Mucosa of stomach (tissue), 1 donor: ENCODE measurements at regions not wholly inside any gene's neighbourhood (a gene's known extent, or its start where the extent isn't known, plus 50 kb on each side); places are given as distances from the start of the nearest gene placed in this dataset.

ENCODE experiments used
- H3K27me3 ChIP-seq: one replicate; pipeline ENCODE4 v1.7.0; 2013; ENCODE audit warnings: mild to moderate bottlenecking, low read length; ENCODE audit not compliant: control insufficient read depth, insufficient read depth
- H3K36me3 ChIP-seq: one replicate; pipeline ENCODE4 v1.7.0; 2013; ENCODE audit warnings: low read length; ENCODE audit not compliant: control insufficient read depth, insufficient read depth
- H3K4me1 ChIP-seq: one replicate; pipeline ENCODE4 v1.7.0; 2013; ENCODE audit warnings: mild to moderate bottlenecking, low read length; ENCODE audit not compliant: control insufficient read depth, insufficient read depth
- H3K4me3 ChIP-seq: one replicate; pipeline ENCODE4 v1.7.0; 2013; ENCODE audit warnings: low read length
- H3K9ac ChIP-seq: one replicate; pipeline ENCODE4 v1.7.0; 2013; ENCODE audit warnings: mild to moderate bottlenecking, low read length, moderate library complexity
- H3K9me3 ChIP-seq: one replicate; pipeline ENCODE4 v1.7.0; 2013; ENCODE audit warnings: mild to moderate bottlenecking, low read length, moderate library complexity; ENCODE audit not compliant: control insufficient read depth
- donor health status: Pancreatic carcinoma.

DNA sequence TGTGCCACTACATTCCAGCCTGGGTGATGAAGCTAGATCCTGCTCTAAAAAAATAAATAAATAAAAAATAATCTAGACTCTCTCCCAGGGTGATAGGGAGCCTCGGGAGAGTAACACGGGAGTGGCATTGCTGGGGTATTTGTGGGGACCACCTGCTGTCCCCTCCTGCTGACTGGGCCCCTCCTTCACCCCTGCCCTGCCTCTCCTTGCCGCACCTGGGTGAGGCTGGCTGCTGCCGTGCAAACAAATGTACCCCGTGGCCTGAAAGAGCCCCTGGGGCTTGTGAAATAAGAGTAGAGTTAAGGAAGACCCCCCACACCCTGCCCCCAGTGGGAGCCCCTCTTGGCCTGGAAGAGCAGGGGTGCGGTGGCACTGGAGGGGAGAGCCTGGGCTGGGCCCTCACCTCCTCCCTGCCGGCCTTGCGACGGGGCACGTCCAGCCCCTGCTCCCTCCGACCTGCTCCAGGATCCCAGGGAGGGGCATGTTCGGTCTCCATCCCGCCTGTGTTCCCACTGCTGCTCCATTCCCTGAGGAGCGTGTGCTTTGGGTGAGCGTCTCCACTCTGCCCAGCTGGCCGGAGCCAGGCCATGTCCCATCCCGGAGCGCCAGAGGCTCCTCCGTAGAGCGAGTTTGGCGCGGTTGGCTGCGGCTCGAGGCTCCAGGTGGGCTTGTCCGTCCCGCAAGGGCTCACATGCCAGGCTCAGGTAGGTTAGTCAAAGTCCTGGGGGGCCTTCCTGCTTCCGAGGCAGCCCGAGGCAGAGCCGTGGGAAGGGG, 75.0 kb upstream of the RNU6ATAC start:
- H3K9me3 ChIP-seq: no peaks in the 10 kb centered on the region
- H3K36me3 ChIP-seq: no peaks in the 10 kb centered on the region
- H3K4me1 ChIP-seq: peaks cover 3% of the 10 kb centered on the region
- peaks cover 5% of the 10 kb centered on the region for H3K27me3 ChIP-seq
- H3K4me3 ChIP-seq: no peak overlapping the region
- no peak overlapping the region for H3K9ac ChIP-seq

GRCh38 chr9:134239939-134240338, 75.6 kb upstream of the RNU6ATAC start:
- no peak overlapping the region for H3K4me3 ChIP-seq
- no peaks in the 10 kb centered on the region for H3K9me3 ChIP-seq
- peaks cover 3% of the 10 kb centered on the region for H3K4me1 ChIP-seq
- no peaks in the 10 kb centered on the region for H3K36me3 ChIP-seq
- H3K9ac ChIP-seq: no peak overlapping the region
- peaks cover 5% of the 10 kb centered on the region for H3K27me3 ChIP-seq

- no peak overlapping the region for H3K4me3 ChIP-seq
- H3K4me1 ChIP-seq: peaks cover 3% of the 10 kb centered on the region
- H3K9ac ChIP-seq: no peak overlapping the region
- H3K27me3 ChIP-seq: peaks cover 5% of the 10 kb centered on the region
- no peaks in the 10 kb centered on the region for H3K36me3 ChIP-seq
- H3K9me3 ChIP-seq: no peaks in the 10 kb centered on the region
Measured at GRCh38 chr9:134240361-134240760, 76.0 kb upstream of the RNU6ATAC start.

GRCh38 chr9:134242706-134243105, 78.3 kb upstream of the RNU6ATAC start:
- Histone ChIP-seq H3K4me3 (no peak overlapping the region), H3K9me3 (no peaks in the 10 kb centered on the region), H3K27me3 (no peaks in the 10 kb centered on the region), H3K36me3 (no peaks in the 10 kb centered on the region), H3K9ac (no peak overlapping the region), H3K4me1 (peaks cover 3% of the 10 kb centered on the region)

DNA sequence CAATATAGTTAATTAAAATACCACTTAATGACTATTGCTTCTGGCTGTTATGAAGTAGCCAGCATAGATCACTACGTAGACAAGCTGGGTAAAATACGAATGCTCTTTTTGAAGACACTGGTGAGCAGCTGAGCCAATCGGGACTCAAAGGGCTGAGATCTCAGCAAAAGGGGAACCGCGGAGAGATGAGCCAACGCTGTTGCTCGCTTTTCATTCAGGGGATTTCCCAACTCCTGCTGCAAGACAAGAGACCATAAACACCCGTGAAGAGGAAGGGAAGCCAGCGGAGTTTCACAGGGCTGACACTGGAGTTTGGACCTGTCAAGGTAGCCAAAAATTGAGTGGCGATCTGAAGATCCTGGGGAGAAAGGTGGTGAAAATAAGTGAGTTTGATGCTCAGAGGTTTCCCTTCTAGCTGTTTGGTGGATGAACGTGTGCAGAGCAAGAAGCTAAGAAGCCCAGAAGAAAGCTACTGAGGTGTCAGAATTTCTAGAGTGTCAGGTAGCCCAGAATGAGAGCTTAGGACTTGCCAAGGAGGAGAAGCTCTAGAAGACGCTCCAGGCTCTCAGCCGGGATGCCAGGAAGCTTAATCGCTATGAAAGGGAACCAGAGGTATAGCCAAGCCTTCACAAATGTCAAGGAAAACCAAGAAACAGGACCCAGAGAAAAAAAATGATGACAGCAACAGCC, 79.6 kb upstream of the RNU6ATAC start:
- no peaks in the 10 kb centered on the region for H3K9me3 ChIP-seq
- no peak overlapping the region for H3K9ac ChIP-seq
- H3K36me3 ChIP-seq: no peaks in the 10 kb centered on the region
- peaks cover 3% of the 10 kb centered on the region for H3K4me1 ChIP-seq
- H3K4me3 ChIP-seq: no peak overlapping the region
- H3K27me3 ChIP-seq: no peaks in the 10 kb centered on the region

- no peaks in the 10 kb centered on the region for H3K27me3 ChIP-seq
- H3K36me3 ChIP-seq: no peaks in the 10 kb centered on the region
- no peaks in the 10 kb centered on the region for H3K9me3 ChIP-seq
- peaks cover 3% of the 10 kb centered on the region for H3K4me1 ChIP-seq
- H3K4me3 ChIP-seq: no peak overlapping the region
- H3K9ac ChIP-seq: no peak overlapping the region
Measured at GRCh38 chr9:134245179-134245578, 80.8 kb upstream of the RNU6ATAC start.

DNA sequence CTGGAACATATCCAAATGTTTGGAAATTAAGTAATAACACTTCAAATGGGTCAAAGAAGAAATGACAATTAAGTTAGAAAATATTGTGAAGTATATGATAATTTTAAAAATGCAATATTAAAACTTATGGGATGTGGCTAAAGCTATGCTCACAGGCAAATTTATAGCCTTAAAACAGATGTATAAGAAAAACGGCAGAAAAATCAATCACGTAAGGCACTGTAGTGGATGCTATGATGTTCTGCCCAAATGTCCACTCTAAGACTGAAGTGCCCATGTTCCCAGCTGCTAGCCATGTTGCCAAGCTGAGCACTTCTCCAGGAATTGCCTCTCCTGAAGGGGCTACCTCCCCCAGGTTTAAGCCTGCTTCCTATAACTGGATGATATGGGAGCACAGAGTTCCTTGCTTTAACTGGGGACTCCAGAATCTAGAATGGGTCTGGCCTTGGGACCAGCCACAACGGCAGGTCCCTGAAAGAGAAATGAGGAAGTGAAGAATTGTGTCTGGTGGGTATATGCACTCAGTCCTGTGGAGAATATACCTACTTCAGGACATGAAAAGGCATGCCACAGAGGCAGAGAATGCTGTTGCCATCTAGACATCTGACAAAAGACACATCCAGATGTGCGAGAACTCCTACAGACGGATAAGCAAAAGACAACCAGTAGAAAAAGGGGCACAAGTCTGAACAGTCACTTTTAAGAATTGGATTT, 78.2 kb upstream of the RXRA start:
- Histone ChIP-seq H3K9ac (no peak overlapping the region), H3K4me3 (no peak overlapping the region), H3K9me3 (no peaks in the 10 kb centered on the region), H3K36me3 (no peaks in the 10 kb centered on the region), H3K4me1 (peaks cover 3% of the 10 kb centered on the region), H3K27me3 (no peaks in the 10 kb centered on the region)

GRCh38 chr9:134251296-134252069, 74.8 kb upstream of the RXRA start:
- no peaks in the 10 kb centered on the region for H3K36me3 ChIP-seq
- no peaks in the 10 kb centered on the region for H3K27me3 ChIP-seq
- no peak overlapping the region for H3K9ac ChIP-seq
- no peaks in the 10 kb centered on the region for H3K9me3 ChIP-seq
- H3K4me1 ChIP-seq: no peaks in the 10 kb centered on the region
- no peak overlapping the region for H3K4me3 ChIP-seq

DNA sequence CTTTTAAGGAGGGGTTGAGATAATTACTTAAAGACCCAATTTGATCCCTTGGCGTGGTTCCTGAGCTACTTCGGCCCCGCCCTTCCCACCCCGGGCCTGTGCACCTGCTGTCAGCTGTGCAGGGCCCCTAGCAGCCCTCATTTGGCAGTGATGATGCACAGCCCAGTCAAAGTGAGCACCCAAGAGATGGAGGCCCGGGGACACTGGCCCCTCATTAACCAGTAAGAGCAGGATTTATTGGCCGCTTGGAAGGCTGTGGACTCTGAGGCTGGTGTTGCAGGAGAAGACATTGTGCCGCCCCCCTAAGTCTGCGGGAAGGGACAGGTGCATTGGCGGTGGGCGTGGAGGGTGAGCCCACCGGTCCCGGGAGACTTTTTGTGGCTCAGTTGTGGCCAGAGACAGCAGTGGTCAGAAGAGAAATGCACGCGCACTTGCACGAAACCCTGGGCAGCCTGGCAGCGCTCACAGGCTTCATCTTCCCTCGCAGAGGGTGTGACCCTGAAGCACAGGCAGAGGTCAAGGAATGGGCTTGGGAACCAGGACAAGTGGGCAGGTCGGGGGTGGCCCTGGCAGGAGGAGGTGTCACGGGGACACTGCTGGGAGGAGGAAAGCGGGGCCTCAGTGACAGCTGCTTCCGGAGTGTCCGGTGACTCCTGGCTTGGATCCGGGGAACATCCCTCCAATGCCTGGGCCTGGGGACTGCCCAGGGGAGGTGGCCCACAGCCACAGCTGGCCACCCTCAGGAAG, 74.0 kb upstream of the RXRA start:
- no peak overlapping the region for H3K9ac ChIP-seq
- no peak overlapping the region for H3K4me3 ChIP-seq
- no peaks in the 10 kb centered on the region for H3K9me3 ChIP-seq
- no peaks in the 10 kb centered on the region for H3K36me3 ChIP-seq
- H3K27me3 ChIP-seq: no peaks in the 10 kb centered on the region
- no peaks in the 10 kb centered on the region for H3K4me1 ChIP-seq

- H3K36me3 ChIP-seq: no peaks in the 10 kb centered on the region
- no peak overlapping the region for H3K4me3 ChIP-seq
- H3K9ac ChIP-seq: no peak overlapping the region
- no peaks in the 10 kb centered on the region for H3K4me1 ChIP-seq
- H3K27me3 ChIP-seq: no peaks in the 10 kb centered on the region
- H3K9me3 ChIP-seq: no peaks in the 10 kb centered on the region
Measured at GRCh38 chr9:134253606-134254205, 72.5 kb upstream of the RXRA start.

GRCh38 chr9:134258332-134258731, 67.9 kb upstream of the RXRA start:
- no peak overlapping the region for H3K4me3 ChIP-seq
- no peak overlapping the region for H3K9ac ChIP-seq

More at GRCh38 chr9:134258332-134258731, 67.9 kb upstream of the RXRA start:
- Histone ChIP-seq H3K9me3 (no peaks in the 10 kb centered on the region), H3K4me1 (no peaks in the 10 kb centered on the region), H3K36me3 (no peaks in the 10 kb centered on the region), H3K27me3 (no peaks in the 10 kb centered on the region)
